H1 (cell line): ENCODE measurements at regions not wholly inside any gene's neighbourhood (a gene's known extent, or its start where the extent isn't known, plus 50 kb on each side); places are given as distances from the start of the nearest gene placed in this dataset.

ENCODE experiments used
- CHD1 ChIP-seq: IDR thresholded peaks from 2 replicates; pipeline ENCODE4 v1.6.1; 2012; ENCODE audit warnings: low read depth, low read length, improper control_type of control experiment
- CTCF ChIP-seq, 3 experiments: IDR thresholded peaks; 1 replicate in 2 of 3; 2 replicates in 1 of 3; pipeline versions ENCODE4 v1.5.1 to v1.6.1; 2011; ENCODE audit warnings: low read length in 3 of 3, mild to moderate bottlenecking in 3 of 3, inconsistent platforms in 2 of 3, low read depth in 1 of 3, moderate library complexity in 1 of 3; ENCODE audit not compliant: insufficient read depth in 1 of 3; ENCODE audit errors: control extremely low read depth in 1 of 3
- EZH2 ChIP-seq: fragments of 200-600 bp; sonication (generic); IDR thresholded peaks from 2 replicates; pipeline ENCODE4 v1.7.1; 2012; ENCODE audit warnings: low read depth, mild to moderate bottlenecking, moderate library complexity, low read length, inconsistent platforms; ENCODE audit not compliant: severe bottlenecking
- POLR2A ChIP-seq, 2 experiments: IDR thresholded peaks; 1 replicate in 1 of 2; 2 replicates in 1 of 2; pipeline ENCODE4 v1.6.1; 2011; ENCODE audit warnings: low read depth in 2 of 2, low read length in 2 of 2, mild to moderate bottlenecking in 2 of 2; ENCODE audit errors: control extremely low read depth in 1 of 2
- RNF2 ChIP-seq: fragments of 200-900, 300-1000 bp; sonication (generic); IDR thresholded peaks from 2 replicates; pipeline ENCODE4 v1.7.1; 2016; ENCODE audit warnings: borderline replicate concordance, low read depth, mild to moderate bottlenecking, antibody characterized with exemption, low read length; ENCODE audit not compliant: poor library complexity, severe bottlenecking; ENCODE audit errors: missing control alignments
- TBP ChIP-seq: IDR thresholded peaks from 2 replicates; pipeline ENCODE4 v1.6.1; 2011; ENCODE audit warnings: low read depth, low read length, improper control_type of control experiment

GRCh38 chr3:83662381-83662960, 1296.3 kb upstream of the CADM2 start:
- TF ChIP-seq EZH2: no peak
- no peak for TF ChIP-seq CTCF (IDR thresholded peaks at IDR 0.05; ENCODE audit: control extremely low read depth in 1 of 3, insufficient read depth in 1 of 3, low read depth in 1 of 3, low read length in 3 of 3)
- TF ChIP-seq CHD1: no peak
- no peak for TF ChIP-seq POLR2A (IDR thresholded peaks at IDR 0.05; ENCODE audit: control extremely low read depth in 1 of 2, low read depth in 2 of 2, low read length in 2 of 2)
- no peak for TF ChIP-seq TBP
- no peak for TF ChIP-seq RNF2
